Sigmoid colon (tissue), 4 donors: ENCODE measurements at regions not wholly inside any gene's neighbourhood (a gene's known extent, or its start where the extent isn't known, plus 50 kb on each side); places are given as distances from the start of the nearest gene placed in this dataset.

Source experiments
- CTCF ChIP-seq, 4 experiments: fragments of 450-650 bp in 3 of 4; fragments of 200-600 bp in 1 of 4; IDR thresholded peaks; one replicate each; pipeline ENCODE4 v1.5.1; 2016 to 2019; ENCODE audit warnings: antibody characterized with exemption in 4 of 4, mild to moderate bottlenecking in 3 of 4, moderate library complexity in 2 of 4
- EP300 ChIP-seq, 4 donors: sonication (generic); formaldehyde crosslinking; IDR thresholded peaks; one replicate each; pipeline ENCODE4 v1.6.1; 2017; ENCODE audit warnings: antibody characterized with exemption in 4 of 4
- POLR2A ChIP-seq, 2 donors: fragments of 450-650 bp; IDR thresholded peaks; one replicate each; pipeline ENCODE4 v1.6.1; 2016; ENCODE audit warnings: antibody characterized with exemption in 2 of 2, mild to moderate bottlenecking in 2 of 2, moderate library complexity in 2 of 2

- TF ChIP-seq CTCF (IDR thresholded peaks at IDR 0.05) (no peak), POLR2A (IDR thresholded peaks at IDR 0.05) (no peak), EP300 (IDR thresholded peaks at IDR 0.05) (no peak)
Measured at GRCh38 chr12:75969768-75970167, 61.8 kb downstream of the PHLDA1 start.
